HG02840 (cell line): ENCODE measurements at regions not wholly inside any gene's neighbourhood (a gene's known extent, or its start where the extent isn't known, plus 50 kb on each side); places are given as distances from the start of the nearest gene placed in this dataset.

Experiments
- ATAC-seq: cut with Tn5 transposase; IDR thresholded peaks from one replicate; pipeline ENCODE4 v1.9.1; 2021; ENCODE audit warnings: mild to moderate bottlenecking, moderate library complexity, moderate number of reproducible peaks; ENCODE audit not compliant: unreplicated experiment, low FRiP score

- ATAC-seq, result no peak
Measured at GRCh38 chr12:65540140-65540539, 261.7 kb downstream of the MSRB3 start.

GRCh38 chr12:65546528-65546927, 268.0 kb downstream of the MSRB3 start:
- no peak for ATAC-seq

GRCh38 chr12:65556676-65557437, 267.4 kb upstream of the HMGA2 start:
- no peak for ATAC-seq

- ATAC-seq, result no peak
Measured at GRCh38 chr12:65557438-65558181, 266.7 kb upstream of the HMGA2 start.

GRCh38 chr12:65560286-65560685, 264.0 kb upstream of the HMGA2 start:
- ATAC-seq, result no peak

GRCh38 chr12:65561798-65562382, 262.4 kb upstream of the HMGA2 start:
- no peak for ATAC-seq

- ATAC-seq, result no peak
Measured at GRCh38 chr12:65565601-65566560, 258.4 kb upstream of the HMGA2 start.

- no peak for ATAC-seq
Measured at GRCh38 chr12:65566751-65567150, 257.5 kb upstream of the HMGA2 start.

- no peak for ATAC-seq
Measured at GRCh38 chr12:65567820-65568219, 256.5 kb upstream of the HMGA2 start.

GRCh38 chr12:65568517-65568916, 255.8 kb upstream of the HMGA2 start:
- ATAC-seq, result no peak

GRCh38 chr12:65570451-65571130, 253.7 kb upstream of the HMGA2 start:
- ATAC-seq, result no peak

- ATAC-seq, result no peak
Measured at GRCh38 chr12:65574867-65575266, 249.4 kb upstream of the HMGA2 start.

- no peak for ATAC-seq
Measured at GRCh38 chr12:65584016-65584415, 240.3 kb upstream of the HMGA2 start.

GRCh38 chr12:65585648-65586602, 238.4 kb upstream of the HMGA2 start:
- ATAC-seq, result no peak

- no peak for ATAC-seq
Measured at GRCh38 chr12:65586796-65587195, 237.5 kb upstream of the HMGA2 start.

GRCh38 chr12:65590318-65590717, 234.0 kb upstream of the HMGA2 start:
- no peak for ATAC-seq

GRCh38 chr12:65592416-65592815, 231.9 kb upstream of the HMGA2 start:
- no peak for ATAC-seq

- ATAC-seq, result no peak
Measured at GRCh38 chr12:65593239-65593701, 231.0 kb upstream of the HMGA2 start.

GRCh38 chr12:65594409-65594808, 229.9 kb upstream of the HMGA2 start:
- no peak for ATAC-seq
